Skin of body (tissue), 1 donor: ENCODE measurements at regions not wholly inside any gene's neighbourhood (a gene's known extent, or its start where the extent isn't known, plus 50 kb on each side); places are given as distances from the start of the nearest gene placed in this dataset.
A peak's percentile ranks its signal among the peaks of the same experiment; 100 is the strongest.
"Not testable (repeated sequence)": the region's sequence is repeated elsewhere in the genome, so short reads cannot be mapped to it uniquely, and the experiment has no call there.

Source experiments
- DNase-seq: peaks from one replicate; lab custom pipeline; 2025; lab: John Stamatoyannopoulos, UW

- DNase-seq: no peak
Measured at GRCh38 chr5:91787718-91788117, 404.6 kb upstream of the ARRDC3 start.

DNA sequence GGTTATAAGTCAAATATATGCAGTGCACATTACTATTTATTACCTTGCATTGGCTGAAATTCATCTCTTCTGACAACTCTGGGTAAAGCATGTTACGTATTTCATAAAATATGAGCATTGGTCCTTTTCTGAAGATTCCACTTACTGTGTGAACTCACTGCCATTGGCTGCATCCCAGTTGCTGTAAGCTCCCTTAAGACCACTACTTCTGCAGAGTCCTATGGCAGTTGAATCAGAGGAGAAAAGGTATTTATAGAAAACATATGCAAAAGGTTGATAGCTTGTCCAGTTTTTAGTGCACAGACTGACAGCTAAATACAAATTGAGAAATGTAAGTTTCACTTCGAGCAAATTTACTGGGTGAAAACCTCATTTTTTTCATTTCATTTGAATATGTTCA lies 394.6 kb upstream of the ARRDC3 start:
- DNase-seq: peak; percentile 7

DNA sequence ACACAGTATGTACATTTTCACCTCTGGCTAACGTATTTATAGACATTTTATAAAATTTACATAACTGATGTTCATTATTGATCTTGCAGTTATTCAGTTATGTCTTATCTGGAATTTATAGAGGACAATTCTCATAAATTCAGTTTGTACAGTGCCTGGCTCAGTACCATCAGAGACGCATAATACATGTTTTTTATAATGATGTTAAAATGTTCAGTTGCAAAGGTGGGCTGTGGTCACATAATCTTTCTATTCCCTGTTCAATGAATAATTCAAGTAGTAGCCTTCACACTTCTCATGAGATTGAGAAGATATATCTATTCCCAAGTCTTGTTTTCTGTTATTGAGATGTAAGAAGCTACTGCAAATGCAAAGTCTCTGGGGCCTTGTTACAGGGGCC lies 393.1 kb upstream of the ARRDC3 start:
- DNase-seq: no peak

DNA sequence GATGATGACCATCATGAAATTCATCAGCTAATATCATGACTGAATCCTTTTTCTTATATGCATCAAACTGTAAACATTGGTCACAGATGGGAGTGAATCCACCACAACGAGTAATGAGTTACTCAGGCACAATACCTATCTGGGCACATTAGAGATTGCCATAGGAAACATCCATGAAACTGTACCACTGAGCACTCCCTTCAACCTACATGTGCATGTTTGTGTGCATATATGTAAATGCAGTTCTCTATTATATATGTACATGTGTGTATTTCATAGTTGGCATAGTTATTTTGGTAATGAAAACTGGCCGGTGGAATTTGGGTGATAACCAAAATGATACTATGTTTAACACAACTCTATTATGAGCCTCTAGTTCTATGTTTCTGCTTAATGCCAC lies 387.3 kb upstream of the ARRDC3 start:
- DNase-seq: no peak

DNA sequence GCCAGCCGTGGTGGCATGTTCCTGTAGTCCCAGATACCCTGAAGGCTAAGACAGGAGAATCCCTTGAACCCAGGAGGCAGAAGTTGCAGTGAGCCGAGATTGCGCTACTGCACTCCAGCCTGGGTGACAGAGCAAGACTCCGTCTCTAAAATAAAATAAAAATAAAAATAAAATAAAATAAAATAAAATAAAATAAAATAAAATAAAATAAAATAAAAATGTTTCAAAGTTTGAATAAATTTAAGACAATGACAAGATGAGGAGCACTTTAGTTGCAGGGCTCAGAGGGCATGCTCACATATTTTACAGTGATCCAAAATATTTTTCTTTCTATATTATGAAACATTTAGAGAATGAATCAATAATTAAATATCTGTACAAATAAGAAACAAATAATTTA lies 374.3 kb upstream of the ARRDC3 start:
- DNase-seq: not testable (repeated sequence)

DNA sequence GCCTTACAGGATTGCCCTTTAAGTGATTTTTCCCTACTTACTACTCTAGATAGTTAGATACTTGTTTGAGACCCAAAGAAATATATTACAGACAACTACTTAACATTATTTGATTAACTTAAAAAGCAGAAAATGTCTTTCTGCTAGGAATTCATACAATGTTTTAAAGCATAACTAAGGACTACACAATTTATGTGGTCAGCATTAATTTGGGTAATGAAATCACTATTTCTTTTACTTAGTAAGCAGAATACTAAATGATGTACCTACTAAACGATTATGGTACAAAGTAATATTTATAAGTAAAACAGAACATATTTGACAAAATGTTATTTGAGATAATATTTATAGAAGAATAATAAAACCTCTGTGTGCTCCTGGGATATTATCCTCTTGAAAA lies 371.9 kb upstream of the ARRDC3 start:
- no peak for DNase-seq

DNA sequence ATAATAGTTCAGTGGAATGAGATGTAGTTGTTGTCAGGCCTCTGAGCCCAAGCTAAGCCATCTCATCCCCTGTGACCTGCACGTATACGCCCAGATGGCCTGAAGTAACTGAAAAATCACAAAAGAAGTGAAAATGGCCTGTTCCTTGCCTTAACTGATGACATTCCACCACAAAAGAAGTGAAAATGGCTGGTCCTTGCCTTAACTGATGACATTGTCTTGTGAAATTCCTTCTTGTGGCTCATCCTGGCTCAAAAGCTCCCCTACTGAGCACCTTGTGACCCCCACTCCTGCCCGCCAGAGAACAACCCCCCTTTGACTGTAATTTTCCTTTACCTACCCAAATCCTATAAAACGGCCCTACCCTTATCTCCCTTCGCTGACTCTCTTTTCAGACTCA lies 361.4 kb upstream of the ARRDC3 start:
- DNase-seq: not testable (repeated sequence)

GRCh38 chr5:91742550-91742949 lies 359.4 kb upstream of the ARRDC3 start:
- no peak for DNase-seq

DNA sequence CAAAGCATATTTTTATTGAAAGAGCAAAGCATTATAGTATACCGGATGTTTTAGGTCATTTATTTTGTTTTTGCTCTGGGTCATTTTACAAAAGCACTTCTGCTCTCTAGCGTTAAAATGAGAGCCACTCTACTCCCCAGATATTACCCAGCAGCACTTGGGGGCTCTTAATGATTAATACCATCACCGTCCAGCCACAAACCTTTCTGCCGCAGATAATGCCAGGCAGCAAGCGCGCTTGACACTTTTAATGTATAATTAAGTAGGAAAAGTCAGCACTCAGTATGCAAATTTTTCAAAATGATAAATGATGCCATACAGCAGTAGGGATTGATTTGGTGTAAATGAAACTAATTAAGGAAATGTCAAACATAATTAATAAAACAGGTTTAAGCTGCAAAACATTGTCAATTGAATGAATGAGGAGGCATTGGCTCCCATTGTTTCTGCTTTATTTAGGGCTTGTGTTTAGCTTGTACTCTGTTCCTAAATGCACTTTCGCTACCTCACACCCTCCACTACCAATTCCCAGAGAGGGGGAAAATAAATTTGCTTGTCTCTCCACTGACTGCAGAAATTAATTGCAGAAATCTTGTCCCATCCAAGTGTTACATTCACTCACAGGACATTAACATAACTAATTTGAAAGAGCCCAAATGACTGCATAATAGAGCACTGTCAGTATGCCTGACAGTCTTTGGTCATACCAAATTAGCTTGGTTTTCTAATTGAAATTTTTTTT lies 358.8 kb upstream of the ARRDC3 start:
- no peak for DNase-seq

DNA sequence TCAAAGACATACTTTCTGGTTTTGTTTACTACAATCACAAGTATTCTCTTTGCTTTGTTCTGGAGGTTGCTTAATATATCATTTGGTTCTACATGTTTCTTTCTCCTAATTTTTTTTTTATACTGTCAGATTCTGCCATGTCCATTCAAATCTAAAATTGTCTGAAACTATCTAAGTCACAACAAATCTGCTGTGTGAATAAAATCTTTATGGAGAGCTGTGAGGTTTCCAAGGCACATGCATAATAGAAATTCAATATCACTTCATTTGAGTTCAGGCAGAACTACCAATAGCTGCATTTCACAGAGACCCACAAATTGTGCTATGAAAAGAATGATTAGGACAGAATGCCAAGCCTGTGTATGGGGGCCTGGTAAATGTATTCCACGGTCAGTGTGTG lies 346.9 kb upstream of the ARRDC3 start:
- no peak for DNase-seq

- no peak for DNase-seq
Measured at GRCh38 chr5:91727463-91727862, 344.3 kb upstream of the ARRDC3 start.

- DNase-seq: no peak
Measured at GRCh38 chr5:91722736-91723467, 339.8 kb upstream of the ARRDC3 start.

DNA sequence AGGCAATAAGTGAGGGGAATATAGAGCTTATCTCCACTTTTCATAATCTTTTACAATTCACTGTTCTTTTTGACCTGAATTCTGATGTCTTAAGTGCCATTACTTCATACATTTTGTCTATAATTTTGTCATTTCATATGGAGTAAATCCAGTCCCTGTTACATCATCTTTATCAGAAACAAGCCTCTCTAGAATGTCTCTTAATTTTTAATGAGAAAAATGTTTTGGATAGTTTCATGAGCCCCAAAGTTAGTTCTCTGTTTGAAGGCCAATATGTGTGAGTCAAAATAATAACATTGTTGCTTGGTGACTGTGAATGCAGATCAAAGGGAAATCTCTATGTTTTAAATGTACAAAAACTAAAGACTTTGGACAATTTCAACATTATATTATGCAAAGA lies 329.6 kb upstream of the ARRDC3 start:
- no peak for DNase-seq

- DNase-seq: no peak
Measured at GRCh38 chr5:91707521-91707841, 324.4 kb upstream of the ARRDC3 start.

DNA sequence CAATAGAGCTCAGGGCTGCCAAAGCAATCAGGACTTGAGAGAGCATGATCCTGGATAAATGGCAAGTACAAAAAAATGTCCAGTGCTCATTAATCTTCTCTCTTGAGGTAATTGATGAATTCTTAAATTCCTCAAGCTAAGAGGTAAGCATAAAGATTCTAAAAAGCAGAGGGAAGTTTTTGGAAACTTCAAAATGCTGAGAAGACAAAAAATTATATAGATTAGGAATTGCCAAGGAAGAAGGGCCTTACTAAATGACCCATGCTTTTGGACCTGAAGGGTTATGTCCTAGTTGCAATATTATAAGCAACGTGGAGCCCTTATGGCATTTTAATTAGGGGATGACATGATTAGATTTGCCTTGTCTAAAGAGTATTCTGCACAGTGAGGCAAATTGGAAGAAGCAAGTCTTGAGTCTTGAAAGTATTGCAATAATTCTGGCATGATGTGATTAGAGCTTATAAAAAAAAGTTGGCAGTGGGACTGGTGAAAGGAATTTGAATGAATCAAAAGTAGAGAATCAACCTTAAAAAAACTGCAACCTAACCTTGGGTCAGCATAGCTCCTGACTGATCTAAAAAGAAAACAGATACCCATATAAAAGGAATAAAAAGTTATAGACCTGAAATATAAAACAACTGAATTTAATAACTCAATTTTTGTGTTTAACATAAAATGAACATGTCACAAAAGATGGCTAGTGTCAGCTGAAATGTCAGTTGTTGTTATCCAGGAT lies 323.8 kb upstream of the ARRDC3 start:
- DNase-seq: no peak

DNA sequence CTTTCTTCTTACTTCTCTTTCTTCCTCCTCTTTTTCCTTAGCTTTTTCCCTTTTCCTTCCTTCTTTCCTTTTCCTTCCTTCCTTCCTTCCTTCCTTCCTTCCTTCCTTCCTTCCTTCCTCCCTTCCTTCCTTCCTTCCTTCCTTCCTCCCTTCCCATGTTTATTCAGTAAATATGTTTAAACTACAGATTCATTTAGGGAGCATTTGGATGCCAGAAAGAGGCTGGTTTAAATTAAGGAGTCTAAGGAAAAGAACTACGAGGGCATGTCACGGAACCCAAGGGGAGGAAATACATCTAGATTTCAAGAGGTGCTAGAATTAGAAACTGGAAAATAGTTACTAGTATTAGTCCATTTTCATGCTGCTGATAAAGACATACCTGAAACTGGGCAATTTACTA lies 320.0 kb upstream of the ARRDC3 start:
- no peak for DNase-seq

DNA sequence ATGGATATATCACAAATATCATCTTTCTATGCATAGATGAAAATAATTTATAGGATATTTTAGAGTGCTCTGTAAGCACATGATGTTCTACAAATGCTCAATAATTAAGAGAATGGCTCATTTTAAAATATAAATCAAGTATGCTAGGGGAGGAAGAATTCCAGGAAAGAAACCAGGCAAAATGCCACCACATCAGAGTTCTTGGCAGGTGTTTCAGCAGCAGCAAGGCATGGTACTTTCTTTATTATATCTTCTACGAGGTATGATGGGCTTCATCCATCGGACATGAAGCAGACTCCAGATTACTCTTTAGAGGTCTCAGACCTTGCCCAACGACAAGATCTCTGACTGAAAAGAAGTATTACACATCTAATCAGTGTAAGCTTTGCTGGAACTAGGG lies 316.3 kb upstream of the ARRDC3 start:
- DNase-seq: no peak

DNA sequence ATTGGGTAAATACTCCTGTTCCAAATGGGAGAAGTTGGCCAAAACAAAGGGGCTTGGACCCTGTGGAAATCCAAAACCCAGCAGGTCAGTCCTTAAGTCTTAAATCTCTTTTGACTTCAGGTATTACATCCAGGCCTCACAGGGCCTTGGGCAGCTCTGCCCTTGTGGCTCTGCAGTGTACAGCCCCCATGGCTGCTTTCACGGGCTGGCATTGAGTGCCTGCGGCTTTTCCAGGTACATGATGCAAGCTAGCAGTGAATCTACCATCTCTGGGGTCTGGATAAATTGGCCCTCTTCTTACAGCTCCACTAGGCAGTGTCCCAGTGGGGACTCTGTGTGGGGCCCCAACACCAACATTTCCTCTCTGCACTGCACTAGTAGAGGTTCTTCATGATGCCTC lies 308.5 kb upstream of the ARRDC3 start:
- DNase-seq: no peak

DNA sequence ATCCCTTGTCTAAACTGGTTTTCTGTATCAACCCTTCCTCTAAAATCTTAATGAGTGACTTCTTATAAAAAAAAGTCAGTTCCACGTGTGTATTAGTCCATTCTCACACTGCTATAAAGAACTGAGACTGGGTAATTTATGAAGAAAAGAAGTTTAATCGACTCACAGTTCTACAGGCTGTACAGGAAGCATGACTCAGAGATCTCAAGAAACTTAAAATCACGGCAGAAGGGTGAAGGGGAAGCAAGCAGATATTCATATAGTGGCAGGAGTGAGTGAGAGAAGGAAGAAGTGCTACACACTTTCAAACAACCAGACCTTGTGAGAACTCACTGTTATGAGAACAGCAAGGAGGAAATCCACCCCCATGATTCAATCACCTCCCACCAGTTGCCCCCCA lies 307.8 kb upstream of the ARRDC3 start:
- no peak for DNase-seq

DNA sequence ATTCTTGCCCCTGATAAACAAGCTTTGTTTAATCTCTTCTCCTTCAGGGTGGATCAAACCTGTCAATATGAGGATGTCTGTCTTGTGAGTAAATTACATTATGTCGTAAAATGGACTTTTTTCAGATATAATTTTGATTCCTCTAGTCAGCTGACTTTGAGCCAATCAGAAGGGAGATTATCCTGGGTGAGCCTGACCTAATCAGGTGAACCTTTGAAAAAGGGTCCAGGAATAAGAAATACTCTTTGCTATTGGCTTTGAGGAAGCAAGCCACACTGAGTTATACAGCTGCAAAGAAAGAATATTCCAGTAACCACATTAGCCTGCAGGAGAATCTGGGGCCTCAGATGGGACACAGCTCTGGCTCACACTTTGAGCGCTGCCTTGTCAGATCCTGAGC lies 304.3 kb upstream of the ARRDC3 start:
- no peak for DNase-seq

- no peak for DNase-seq
Measured at GRCh38 chr5:91684625-91685024, 301.5 kb upstream of the ARRDC3 start.

GRCh38 chr5:91670563-91670962 lies 287.4 kb upstream of the ARRDC3 start:
- no peak for DNase-seq

DNA sequence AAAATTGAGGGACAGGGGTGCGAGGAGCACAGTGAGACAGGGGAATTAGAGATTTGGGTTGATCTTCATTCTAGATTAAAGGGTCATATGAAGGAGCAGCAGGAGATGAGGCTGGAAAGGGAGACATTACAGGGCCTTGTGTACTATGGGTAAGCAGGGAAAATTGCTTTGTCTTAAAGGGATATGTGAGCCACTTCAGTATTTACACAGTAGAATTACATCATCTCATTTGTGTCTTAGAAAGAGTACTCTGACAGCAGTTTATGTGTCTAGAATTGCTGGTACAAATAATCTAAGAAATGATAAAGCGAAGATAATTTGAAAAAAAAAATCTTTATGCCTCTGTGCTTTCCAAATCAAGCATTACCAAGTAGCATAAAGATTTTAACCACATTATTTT lies 287.0 kb upstream of the ARRDC3 start:
- no peak for DNase-seq
